OCI-LY1 (cell line): ENCODE measurements at regions not wholly inside any gene's neighbourhood (a gene's known extent, or its start where the extent isn't known, plus 50 kb on each side); places are given as distances from the start of the nearest gene placed in this dataset.

Experiments used
- H2AFZ ChIP-seq: fragments of 200-600 bp; sonication (generic), shearing (Covaris generic); 2 replicates; pipeline ENCODE4 v1.6.0; 2014; ENCODE audit warnings: antibody characterized with exemption, mild to moderate bottlenecking, low read length
- H3F3A ChIP-seq: fragments of 200-600 bp; sonication (generic), shearing (Covaris generic); 2 replicates; pipeline ENCODE4 v1.6.0; 2014; ENCODE audit warnings: mild to moderate bottlenecking, antibody characterized with exemption, low read length, moderate library complexity; ENCODE audit not compliant: insufficient read depth
- H3K27ac ChIP-seq: fragments of 200-600 bp; sonication (generic); 2 replicates; pipeline ENCODE4 v1.5.1; 2014; ENCODE audit warnings: low read length, mixed run types, mild to moderate bottlenecking, low read depth; ENCODE audit not compliant: poor library complexity, severe bottlenecking
- H3K27me3 ChIP-seq: fragments of 200-600 bp; sonication (generic); 2 replicates; pipeline ENCODE4 v1.6.0; 2014; ENCODE audit warnings: antibody characterized with exemption, mild to moderate bottlenecking, low read length, moderate library complexity; ENCODE audit not compliant: insufficient read depth
- H3K36me3 ChIP-seq: fragments of 200-600 bp; sonication (generic); 2 replicates; pipeline ENCODE4 v1.6.1; 2014; ENCODE audit warnings: mild to moderate bottlenecking, antibody characterized with exemption, low read length, moderate library complexity, mixed read lengths; ENCODE audit not compliant: insufficient read depth
- H3K4me1 ChIP-seq: fragments of 200-600 bp; sonication (generic); 2 replicates; pipeline ENCODE4 v1.5.1; 2014; ENCODE audit warnings: mild to moderate bottlenecking, low read length, moderate library complexity; ENCODE audit not compliant: insufficient read depth, severe bottlenecking
- H3K4me2 ChIP-seq: fragments of 200-600 bp; sonication (generic), shearing (Covaris generic); 2 replicates; pipeline ENCODE4 v1.6.1; 2014; ENCODE audit warnings: low read length
- H3K4me3 ChIP-seq: fragments of 200-600 bp; sonication (generic); 2 replicates; pipeline ENCODE4 v1.5.1; 2014; ENCODE audit warnings: low read length, low read depth, mild to moderate bottlenecking, mixed read lengths; ENCODE audit not compliant: poor library complexity, severe bottlenecking
- H3K79me2 ChIP-seq: fragments of 200-600 bp; shearing (Covaris generic); 2 replicates; pipeline ENCODE4 v1.6.1; 2016; ENCODE audit warnings: mixed run types, low read length, mixed read lengths; ENCODE audit not compliant: insufficient read depth
- H3K9ac ChIP-seq: fragments of 200-600 bp; sonication (generic), shearing (Covaris generic); 2 replicates; pipeline ENCODE4 v1.6.1; 2014; ENCODE audit warnings: mild to moderate bottlenecking, low read length, mixed read lengths
- H3K9me2 ChIP-seq: fragments of 200-600 bp; sonication (generic), shearing (Covaris generic); 2 replicates; pipeline ENCODE4 v1.6.1; 2014; ENCODE audit warnings: low read depth, mild to moderate bottlenecking, low read length, mixed read lengths
- H3K9me3 ChIP-seq: fragments of 200-600 bp; shearing (Covaris generic); 2 replicates; pipeline ENCODE4 v1.6.1; 2014; ENCODE audit warnings: low read length, mixed read lengths
- H4K20me1 ChIP-seq: fragments of 200-600 bp; sonication (generic), shearing (Covaris generic); 2 replicates; pipeline ENCODE4 v1.6.0; 2016; ENCODE audit warnings: mild to moderate bottlenecking, low read length; ENCODE audit not compliant: insufficient read depth
- EZH2 ChIP-seq: fragments of 200-600 bp; sonication (generic), shearing (Covaris generic); IDR thresholded peaks from 2 replicates; pipeline ENCODE4 v1.8.0; 2017; ENCODE audit warnings: borderline replicate concordance, mixed run types, mild to moderate bottlenecking, antibody characterized with exemption, low read length, moderate library complexity, mixed read lengths
- TF ChIP-seq, protein P1 (sequence below): fragments of 200-600 bp; sonication (generic), shearing (Covaris generic); IDR thresholded peaks from 2 replicates; pipeline ENCODE4 v1.5.1; 2017; ENCODE audit warnings: mild to moderate bottlenecking, antibody characterized with exemption, low read length, moderate library complexity, mixed read lengths

DNA sequence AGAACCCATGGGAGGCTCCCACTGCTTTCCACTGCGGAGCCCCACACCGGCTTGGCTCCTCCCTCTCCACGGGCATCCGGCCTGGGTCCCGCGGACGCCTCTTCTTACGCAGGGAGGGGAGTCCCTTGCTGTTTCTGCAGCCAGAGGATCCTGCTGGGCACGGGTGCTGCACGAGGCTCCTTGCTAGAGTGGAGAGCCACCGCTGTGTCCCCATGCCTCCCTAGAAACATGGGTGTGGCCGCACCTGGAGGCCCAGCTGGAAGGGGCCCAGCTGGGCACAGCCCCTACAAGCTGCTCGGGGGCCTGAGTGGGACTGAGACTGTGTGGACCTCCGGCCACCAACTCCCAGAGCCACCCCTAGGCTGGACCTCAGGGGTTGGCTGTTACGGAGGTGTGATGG is 67.7 kb upstream of the GPC1 start:
- no peak overlapping the region for H3K9ac ChIP-seq
- no peaks in the 10 kb centered on the region for H3K36me3 ChIP-seq
- H4K20me1 ChIP-seq: no peaks in the 10 kb centered on the region
- H3K9me2 ChIP-seq: no peaks in the 10 kb centered on the region
- no peaks in the 10 kb centered on the region for H3K9me3 ChIP-seq
- H3K27me3 ChIP-seq: no peaks in the 10 kb centered on the region
- TF ChIP-seq, protein P1, sequence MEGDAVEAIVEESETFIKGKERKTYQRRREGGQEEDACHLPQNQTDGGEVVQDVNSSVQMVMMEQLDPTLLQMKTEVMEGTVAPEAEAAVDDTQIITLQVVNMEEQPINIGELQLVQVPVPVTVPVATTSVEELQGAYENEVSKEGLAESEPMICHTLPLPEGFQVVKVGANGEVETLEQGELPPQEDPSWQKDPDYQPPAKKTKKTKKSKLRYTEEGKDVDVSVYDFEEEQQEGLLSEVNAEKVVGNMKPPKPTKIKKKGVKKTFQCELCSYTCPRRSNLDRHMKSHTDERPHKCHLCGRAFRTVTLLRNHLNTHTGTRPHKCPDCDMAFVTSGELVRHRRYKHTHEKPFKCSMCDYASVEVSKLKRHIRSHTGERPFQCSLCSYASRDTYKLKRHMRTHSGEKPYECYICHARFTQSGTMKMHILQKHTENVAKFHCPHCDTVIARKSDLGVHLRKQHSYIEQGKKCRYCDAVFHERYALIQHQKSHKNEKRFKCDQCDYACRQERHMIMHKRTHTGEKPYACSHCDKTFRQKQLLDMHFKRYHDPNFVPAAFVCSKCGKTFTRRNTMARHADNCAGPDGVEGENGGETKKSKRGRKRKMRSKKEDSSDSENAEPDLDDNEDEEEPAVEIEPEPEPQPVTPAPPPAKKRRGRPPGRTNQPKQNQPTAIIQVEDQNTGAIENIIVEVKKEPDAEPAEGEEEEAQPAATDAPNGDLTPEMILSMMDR: no peak
- TF ChIP-seq EZH2: no peak
- no peak overlapping the region for H3K27ac ChIP-seq
- no peak overlapping the region for H2AFZ ChIP-seq
- H3K4me2 ChIP-seq: no peak overlapping the region
- no peaks in the 10 kb centered on the region for H3K79me2 ChIP-seq
- no peaks in the 10 kb centered on the region for H3K4me1 ChIP-seq
- H3K4me3 ChIP-seq: no peak overlapping the region
- H3F3A ChIP-seq: no peaks in the 10 kb centered on the region

DNA sequence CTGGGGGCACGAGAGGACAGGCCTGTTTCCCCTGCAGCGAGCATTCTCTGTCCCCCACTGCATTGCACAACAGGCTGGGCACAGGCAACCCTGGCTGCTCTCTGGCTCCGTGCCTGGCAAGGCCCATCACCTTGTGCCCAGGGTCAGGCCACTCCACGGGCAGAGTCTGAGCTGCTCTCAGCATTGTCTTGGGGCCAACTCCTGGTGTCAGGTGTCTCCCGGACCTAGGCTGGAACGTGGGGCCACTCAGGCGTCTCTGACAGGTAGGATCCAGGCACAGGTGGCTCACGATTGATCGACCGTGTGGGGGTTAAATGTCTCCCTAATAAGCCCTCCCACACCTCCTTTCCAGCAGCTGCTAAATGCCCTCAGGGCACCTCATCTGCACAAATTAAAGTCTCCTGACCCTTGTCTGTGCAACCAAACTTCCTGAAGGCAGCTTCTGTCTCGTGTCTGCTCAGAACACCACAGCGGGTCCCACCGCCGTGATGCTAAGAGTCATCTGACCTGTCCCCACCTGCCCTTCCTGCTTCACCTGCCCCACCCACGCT is 66.6 kb upstream of the GPC1 start:
- Histone ChIP-seq H4K20me1 (no peaks in the 10 kb centered on the region), H3K4me3 (no peak overlapping the region), H2AFZ (no peak overlapping the region), H3K27me3 (no peaks in the 10 kb centered on the region), H3K4me2 (no peak overlapping the region), H3K36me3 (no peaks in the 10 kb centered on the region), H3K9me2 (no peaks in the 10 kb centered on the region), H3K9ac (no peak overlapping the region), H3K9me3 (no peaks in the 10 kb centered on the region), H3K4me1 (no peaks in the 10 kb centered on the region), H3K79me2 (no peaks in the 10 kb centered on the region), H3K27ac (no peak overlapping the region), H3F3A (no peaks in the 10 kb centered on the region)
- no peak for TF ChIP-seq EZH2
- TF ChIP-seq, protein P1: no peak

DNA sequence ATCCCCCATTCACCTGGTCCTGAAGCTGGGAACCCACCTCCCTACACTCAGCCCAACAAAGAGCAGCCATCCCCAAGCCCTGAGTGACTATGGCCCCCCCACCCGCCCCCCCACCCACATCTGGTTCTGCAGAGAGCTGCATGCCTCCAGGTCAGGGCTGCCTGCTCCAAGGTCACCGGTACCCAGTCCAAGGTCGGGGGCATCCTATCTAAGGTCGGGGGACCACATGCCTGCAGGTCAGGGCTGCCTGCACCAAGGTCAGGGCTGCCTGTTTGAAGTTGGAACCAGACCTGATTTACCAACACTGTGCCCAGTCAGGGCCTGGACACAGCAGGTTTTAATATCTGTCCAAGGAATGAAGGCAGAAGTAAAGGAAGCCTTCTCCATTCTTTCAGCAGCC is 66.1 kb upstream of the GPC1 start:
- H3K9ac ChIP-seq: no peak overlapping the region
- no peak overlapping the region for H3K4me2 ChIP-seq
- H3K9me2 ChIP-seq: no peaks in the 10 kb centered on the region
- no peaks in the 10 kb centered on the region for H3K4me1 ChIP-seq
- no peaks in the 10 kb centered on the region for H3K9me3 ChIP-seq
- H3K79me2 ChIP-seq: no peaks in the 10 kb centered on the region
- no peak overlapping the region for H3K27ac ChIP-seq
- TF ChIP-seq, protein P1: no peak
- no peak for TF ChIP-seq EZH2
- no peaks in the 10 kb centered on the region for H3K27me3 ChIP-seq
- no peak overlapping the region for H3K4me3 ChIP-seq
- no peak overlapping the region for H2AFZ ChIP-seq
- no peaks in the 10 kb centered on the region for H4K20me1 ChIP-seq
- no peaks in the 10 kb centered on the region for H3F3A ChIP-seq
- no peaks in the 10 kb centered on the region for H3K36me3 ChIP-seq
